Transverse colon (tissue), 3 donors: ENCODE measurements at regions not wholly inside any gene's neighbourhood (a gene's known extent, or its start where the extent isn't known, plus 50 kb on each side); places are given as distances from the start of the nearest gene placed in this dataset.

Source experiments
- CTCF ChIP-seq, 5 experiments: fragments of 200-600 bp in 3 of 5; fragments of 450-650 bp in 2 of 5; sonication (generic) in 3 of 5; IDR thresholded peaks; 1 replicate in 2 of 5; 2 replicates in 3 of 5; pipeline ENCODE4 v1.5.1; 2016 to 2017; ENCODE audit warnings: antibody characterized with exemption in 5 of 5, inconsistent platforms in 3 of 5, mild to moderate bottlenecking in 2 of 5, moderate library complexity in 1 of 5
- EP300 ChIP-seq: sonication (generic); formaldehyde crosslinking; IDR thresholded peaks from one replicate; pipeline ENCODE4 v1.6.1; 2017; ENCODE audit warnings: antibody characterized with exemption, low read depth
- POLR2A ChIP-seq: fragments of 450-650 bp; IDR thresholded peaks from one replicate; pipeline ENCODE4 v1.6.1; 2016; ENCODE audit warnings: antibody characterized with exemption, mild to moderate bottlenecking, moderate library complexity

DNA sequence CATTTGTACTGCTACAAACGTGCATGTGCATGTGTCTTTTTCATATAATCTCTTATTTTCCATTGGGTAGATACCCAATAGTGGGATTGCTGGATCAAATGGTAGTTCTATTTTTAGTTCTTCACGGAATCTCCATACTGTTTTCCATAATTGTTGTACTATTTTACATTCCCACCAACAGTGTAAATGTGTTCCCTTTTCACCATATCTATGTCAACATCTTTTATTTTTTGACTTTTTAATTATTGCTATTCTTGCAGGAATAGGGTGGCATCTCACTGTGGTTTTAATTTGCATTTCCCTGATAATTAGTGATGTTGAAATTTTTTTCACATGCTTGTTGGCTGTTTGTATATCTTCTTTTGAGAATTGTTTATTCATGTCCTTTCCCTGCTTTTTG is 59.3 kb upstream of the PACRGL start:
- TF ChIP-seq POLR2A, result no peak
- TF ChIP-seq CTCF (IDR thresholded peaks at IDR 0.05), result no peak
- TF ChIP-seq EP300, result no peak
